ENCODE measurements at regions not wholly inside any gene's neighbourhood (a gene's known extent, or its start where the extent isn't known, plus 50 kb on each side); places are given as distances from the start of the nearest gene placed in this dataset.

GRCh38 chr5:153402550-153402949 lies 87.9 kb upstream of the GRIA1 start:
- TF ChIP-seq, protein P1, sequence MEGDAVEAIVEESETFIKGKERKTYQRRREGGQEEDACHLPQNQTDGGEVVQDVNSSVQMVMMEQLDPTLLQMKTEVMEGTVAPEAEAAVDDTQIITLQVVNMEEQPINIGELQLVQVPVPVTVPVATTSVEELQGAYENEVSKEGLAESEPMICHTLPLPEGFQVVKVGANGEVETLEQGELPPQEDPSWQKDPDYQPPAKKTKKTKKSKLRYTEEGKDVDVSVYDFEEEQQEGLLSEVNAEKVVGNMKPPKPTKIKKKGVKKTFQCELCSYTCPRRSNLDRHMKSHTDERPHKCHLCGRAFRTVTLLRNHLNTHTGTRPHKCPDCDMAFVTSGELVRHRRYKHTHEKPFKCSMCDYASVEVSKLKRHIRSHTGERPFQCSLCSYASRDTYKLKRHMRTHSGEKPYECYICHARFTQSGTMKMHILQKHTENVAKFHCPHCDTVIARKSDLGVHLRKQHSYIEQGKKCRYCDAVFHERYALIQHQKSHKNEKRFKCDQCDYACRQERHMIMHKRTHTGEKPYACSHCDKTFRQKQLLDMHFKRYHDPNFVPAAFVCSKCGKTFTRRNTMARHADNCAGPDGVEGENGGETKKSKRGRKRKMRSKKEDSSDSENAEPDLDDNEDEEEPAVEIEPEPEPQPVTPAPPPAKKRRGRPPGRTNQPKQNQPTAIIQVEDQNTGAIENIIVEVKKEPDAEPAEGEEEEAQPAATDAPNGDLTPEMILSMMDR (IDR thresholded peaks at IDR 0.05; ENCODE audit: insufficient read depth, low read length, poor library complexity, severe bottlenecking): no peak
- TF ChIP-seq EZH2phosphoT487 (conservative IDR thresholded peaks at IDR 0.05; ENCODE audit: low read length): no peak

Measured in SU-DHL-6 (cell line).